Heart left ventricle (tissue), 16 donors: ENCODE measurements at regions not wholly inside any gene's neighbourhood (a gene's known extent, or its start where the extent isn't known, plus 50 kb on each side); places are given as distances from the start of the nearest gene placed in this dataset.

ENCODE experiments used
- ATAC-seq, 4 donors: fragments of 200-7000 bp; cut with Tn5 transposase; one replicate each; pipeline ENCODE4 v1.9.1; 2020 to 2022; ENCODE audit warnings: moderate library complexity in 4 of 4, mild to moderate bottlenecking in 3 of 4, moderate number of reproducible peaks in 1 of 4
- DNase-seq, 5 donors: peaks; one replicate each; pipeline ENCODE4 v3.0.0-alpha.2; 2020
- H3K27ac ChIP-seq, 12 donors: fragments of 200-600 bp; sonication (generic) in 4 of 12; one replicate each; pipeline versions ENCODE4 v1.5.0 to v1.8.0; 2016 to 2022; ENCODE audit warnings: mild to moderate bottlenecking in 2 of 12
- H3K27me3 ChIP-seq, 9 donors: fragments of 200-600 bp; sonication (generic) in 2 of 9; one replicate each; pipeline versions ENCODE4 v1.5.1 to v1.8.0; 2016 to 2022; ENCODE audit warnings: mild to moderate bottlenecking in 3 of 9
- H3K36me3 ChIP-seq, 9 donors: fragments of 200-600 bp; sonication (generic) in 2 of 9; one replicate each; pipeline versions ENCODE4 v1.5.0 to v1.8.0; 2018 to 2022; ENCODE audit warnings: mild to moderate bottlenecking in 2 of 9
- H3K4me1 ChIP-seq, 12 donors: fragments of 200-600 bp; sonication (generic) in 4 of 12; one replicate each; pipeline versions ENCODE4 v1.5.0 to v1.8.0; 2016 to 2022; ENCODE audit warnings: mild to moderate bottlenecking in 3 of 12
- H3K4me3 ChIP-seq, 12 donors: fragments of 200-600 bp; sonication (generic) in 4 of 12; one replicate each; pipeline versions ENCODE4 v1.5.0 to v1.8.0; 2017 to 2022; ENCODE audit warnings: mild to moderate bottlenecking in 9 of 12, moderate library complexity in 4 of 12
- H3K9me3 ChIP-seq, 12 donors: fragments of 200-600 bp; sonication (generic) in 4 of 12; one replicate each; pipeline versions ENCODE4 v1.5.0 to v1.8.0; 2016 to 2022; ENCODE audit warnings: mild to moderate bottlenecking in 1 of 12
- CTCF ChIP-seq, 12 donors: fragments of 200-600 bp; sonication (generic) in 4 of 12; IDR thresholded peaks; one replicate each; pipeline versions ENCODE4 v1.5.0 to v1.8.0; 2018 to 2022; ENCODE audit warnings: antibody characterized with exemption in 12 of 12, mild to moderate bottlenecking in 5 of 12
- POLR2A ChIP-seq, 2 donors: fragments of 450-650 bp; IDR thresholded peaks; one replicate each; pipeline ENCODE4 v1.6.1; 2017; ENCODE audit warnings: antibody characterized with exemption in 2 of 2, mild to moderate bottlenecking in 2 of 2, moderate library complexity in 2 of 2
- WGBS, 4 donors: extraction: QIAGEN DNeasy Blood & Tissue Kit in 2 of 4; methylation state at CpG; one replicate each; pipeline versions ENCODE4 v1.1.5 to v1.1.7; 2013 to 2018; 5-methylcytosine and 5-hydroxymethylcytosine counted together
- intact Hi-C, 10 donors: fragments of 100-400 bp; cut with DNase I; formaldehyde crosslinking; loops; one replicate each; pipeline versions ENCODE4 v1.11.1 to v1.14.2; 2022
- donor health status: ischemic (EF 13 %, LVEDD 7.1; RV severe dilation, severe dysfunction).
- donor health status: healthy with polysubstance abuse.
- donor health status: DM: no; HTN: yes; CAD: no.
- donor health status: DM: no; HTN: no; CAD: no.
- donor health status: ischemic (EF 25% LVEDD 6.9; RV normal size, moderate dysfunction).
- donor health status: ischemic (EF 25% LVEDD 5.7; RV mildly dilated, moderate dysfunction).
- donor health status: healthy.
- donor health status: DM: yes; HTN: yes; CAD: no.
- donor health status: ischemic (EF 35%, LVEDD 5.7; RV mildly dilated, moderate dysfunction).
- donor health status: nonischemic (EF 11% LVEDD 7.7; RV severe dilation, severe dysfunction).
- donor health status: DM: yes; HTN: yes; CAD: no.
- donor health status: PGD.
- donor health status: ischemic (EF 29% LVEDD 5.4; RV normal size, mild dysfunction).
- donor health status: nonischemic (EF 23%, LVEDD 6.1; RV moderate dilation, normal function).

GRCh38 chr9:109861499-109861898 is 81.5 kb downstream of the PALM2AKAP2 start:
- ATAC-seq, result peak in 2 of 4 donors; percentile 39 to 41
- 26 to 37% (median 30%) methylated on average over 4 of the region's 4 CpGs for WGBS, 4 donors
- Histone ChIP-seq H3K4me1 (peaks cover 0 to 68% (median 35%) of the 10 kb centered on the region in 12 donors), H3K36me3 (no peaks in the 10 kb centered on the region), H3K9me3 (no peaks in the 10 kb centered on the region), H3K27ac (peak overlapping the region in 11 of 12 donors; percentile 12 to 96 (median 80)), H3K4me3 (no peak overlapping the region), H3K27me3 (no peaks in the 10 kb centered on the region)
- DNase-seq, result peak in 2 of 5 donors; percentile 55 to 64
- intact Hi-C loops, result no loop called here
- no peak for TF ChIP-seq POLR2A (IDR thresholded peaks at IDR 0.05)
- TF ChIP-seq CTCF (IDR thresholded peaks at IDR 0.05), result no peak

- TF ChIP-seq POLR2A (IDR thresholded peaks at IDR 0.05) (no peak), CTCF (IDR thresholded peaks at IDR 0.05) (no peak)
- H3K36me3 ChIP-seq, result no peaks in the 10 kb centered on the region
- H3K4me1 ChIP-seq, result peaks cover 0 to 67% (median 34%) of the 10 kb centered on the region in 12 donors
- ATAC-seq, result no peak
- no peaks in the 10 kb centered on the region for H3K27me3 ChIP-seq
- intact Hi-C loops, result no loop called here
- no peaks in the 10 kb centered on the region for H3K9me3 ChIP-seq
- H3K4me3 ChIP-seq, result no peak overlapping the region
- peak overlapping the region in 10 of 12 donors; percentile 12 to 96 (median 70) for H3K27ac ChIP-seq
- DNase-seq, result no peak
These were observed 81.9 kb downstream of the PALM2AKAP2 start for GRCh38 chr9:109861918-109862317.

GRCh38 chr9:109862452-109862851 is 82.5 kb downstream of the PALM2AKAP2 start:
- intact Hi-C loops, result no loop called here
- H3K27me3 ChIP-seq, result no peaks in the 10 kb centered on the region
- peak overlapping the region in 9 of 12 donors; percentile 12 to 96 (median 80) for H3K27ac ChIP-seq
- peaks cover 0 to 65% (median 30%) of the 10 kb centered on the region in 12 donors for H3K4me1 ChIP-seq
- no peaks in the 10 kb centered on the region for H3K9me3 ChIP-seq
- TF ChIP-seq CTCF (IDR thresholded peaks at IDR 0.05) (peak in 3 of 12 donors; percentile 7 to 18 (median 8)), POLR2A (IDR thresholded peaks at IDR 0.05) (no peak)
- ATAC-seq, result no peak
- no peak for DNase-seq
- H3K4me3 ChIP-seq, result no peak overlapping the region
- H3K36me3 ChIP-seq, result no peaks in the 10 kb centered on the region
- WGBS, 4 donors, result 68 to 79% (median 71%) methylated on average over 3 of the region's 3 CpGs

- DNase-seq, result peak in 2 of 5 donors; percentile 53 to 55
- no peak for TF ChIP-seq CTCF (IDR thresholded peaks at IDR 0.05)
- no peak for TF ChIP-seq POLR2A (IDR thresholded peaks at IDR 0.05)
- WGBS, 4 donors, result 72 to 85% (median 78%) methylated on average over 3 of the region's 3 CpGs
- no peak overlapping the region for H3K4me3 ChIP-seq
- intact Hi-C loops, result no loop called here
- H3K27ac ChIP-seq, result peak overlapping the region in 7 of 12 donors; percentile 10 to 93 (median 47)
- no peaks in the 10 kb centered on the region for H3K36me3 ChIP-seq
- H3K4me1 ChIP-seq, result peaks cover 0 to 73% (median 41%) of the 10 kb centered on the region in 12 donors
- no peaks in the 10 kb centered on the region for H3K27me3 ChIP-seq
- ATAC-seq, result no peak
- no peaks in the 10 kb centered on the region for H3K9me3 ChIP-seq
These were observed 84.0 kb downstream of the PALM2AKAP2 start for GRCh38 chr9:109863961-109864360.
